HG03378 (cell line): ENCODE measurements at regions not wholly inside any gene's neighbourhood (a gene's known extent, or its start where the extent isn't known, plus 50 kb on each side); places are given as distances from the start of the nearest gene placed in this dataset.

Experiments
- ATAC-seq: cut with Tn5 transposase; IDR thresholded peaks from one replicate; pipeline ENCODE4 v1.9.1; 2021; ENCODE audit warnings: mild to moderate bottlenecking, moderate library complexity; ENCODE audit not compliant: unreplicated experiment

GRCh38 chr14:101186992-101187815, 283.7 kb upstream of the RTL1 start:
- ATAC-seq: no peak

- no peak for ATAC-seq
Measured at GRCh38 chr14:101187816-101188570, 284.5 kb upstream of the RTL1 start.

GRCh38 chr14:101188571-101188915, 285.0 kb upstream of the RTL1 start:
- no peak for ATAC-seq

- ATAC-seq: no peak
Measured at GRCh38 chr14:101189266-101189665, 285.7 kb upstream of the RTL1 start.

GRCh38 chr14:101189962-101190560, 286.5 kb upstream of the RTL1 start:
- no peak for ATAC-seq

- ATAC-seq: no peak
Measured at GRCh38 chr14:101191101-101191720, 287.7 kb upstream of the RTL1 start.

GRCh38 chr14:101191721-101192660, 288.5 kb upstream of the RTL1 start:
- ATAC-seq: no peak

GRCh38 chr14:101192661-101193000, 289.1 kb upstream of the RTL1 start:
- ATAC-seq: no peak

GRCh38 chr14:101193106-101193844, 289.8 kb upstream of the RTL1 start:
- ATAC-seq: no peak

GRCh38 chr14:101193845-101194372, 290.4 kb upstream of the RTL1 start:
- ATAC-seq: no peak

GRCh38 chr14:101194373-101195308, 291.1 kb upstream of the RTL1 start:
- ATAC-seq: no peak

- no peak for ATAC-seq
Measured at GRCh38 chr14:101195309-101195901, 291.9 kb upstream of the RTL1 start.

- no peak for ATAC-seq
Measured at GRCh38 chr14:101196051-101196712, 292.7 kb upstream of the RTL1 start.

- ATAC-seq: no peak
Measured at GRCh38 chr14:101196795-101197590, 293.5 kb upstream of the RTL1 start.

GRCh38 chr14:101197595-101198397, 294.3 kb upstream of the RTL1 start:
- no peak for ATAC-seq
